Amygdala (tissue), 56 donors: ENCODE measurements at regions not wholly inside any gene's neighbourhood (a gene's known extent, or its start where the extent isn't known, plus 50 kb on each side); places are given as distances from the start of the nearest gene placed in this dataset.
A peak's percentile ranks its signal among the peaks of the same experiment; 100 is the strongest.
"Not testable (repeated sequence)": the region's sequence is repeated elsewhere in the genome, so short reads cannot be mapped to it uniquely, and the experiment has no call there.

Source experiments
- DNase-seq, 56 donors: peaks; one replicate each; lab custom pipeline; 2025; lab: John Stamatoyannopoulos, UW

GRCh38 chr10:131556061-131556896, 244.8 kb upstream of the TCERG1L start:
- no peak for DNase-seq

DNA sequence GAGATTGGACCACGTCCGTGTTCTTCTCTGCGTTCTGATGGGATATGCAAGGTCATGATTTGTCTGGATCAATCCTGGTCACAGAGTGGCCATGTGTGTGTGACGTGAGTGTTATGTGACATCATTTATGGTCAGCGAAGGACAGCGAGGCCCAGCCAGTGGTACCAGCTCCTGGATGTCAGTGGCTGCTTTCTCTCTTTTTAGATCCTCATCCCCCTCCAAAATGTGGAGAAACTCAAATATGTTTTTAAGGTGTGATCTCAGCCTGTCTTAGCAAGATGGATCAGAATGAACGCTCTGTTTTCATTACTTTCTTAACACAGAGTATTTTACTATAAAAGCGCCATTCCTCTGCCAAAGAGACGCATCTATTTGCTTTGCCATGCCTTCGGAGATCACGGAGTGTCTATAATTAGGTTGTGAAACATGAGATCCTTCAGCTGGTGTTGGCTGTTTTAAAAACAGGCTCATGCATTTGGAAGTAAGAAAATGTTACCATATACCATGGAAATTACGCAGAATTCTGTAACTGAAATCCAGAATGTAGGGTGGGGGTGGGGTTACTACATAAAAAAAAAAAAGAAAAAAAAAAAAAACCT, 245.5 kb upstream of the TCERG1L start:
- peak in 1 of 56 donors; percentile 9 for DNase-seq

- not testable (repeated sequence) for DNase-seq
These were observed 246.4 kb upstream of the TCERG1L start for GRCh38 chr10:131557956-131558355.

- no peak for DNase-seq
These were observed 248.0 kb upstream of the TCERG1L start for GRCh38 chr10:131559450-131559911.

GRCh38 chr10:131560166-131560565, 248.6 kb upstream of the TCERG1L start:
- no peak for DNase-seq

- DNase-seq, result no peak
These were observed 249.3 kb upstream of the TCERG1L start for GRCh38 chr10:131560706-131561355.

DNA sequence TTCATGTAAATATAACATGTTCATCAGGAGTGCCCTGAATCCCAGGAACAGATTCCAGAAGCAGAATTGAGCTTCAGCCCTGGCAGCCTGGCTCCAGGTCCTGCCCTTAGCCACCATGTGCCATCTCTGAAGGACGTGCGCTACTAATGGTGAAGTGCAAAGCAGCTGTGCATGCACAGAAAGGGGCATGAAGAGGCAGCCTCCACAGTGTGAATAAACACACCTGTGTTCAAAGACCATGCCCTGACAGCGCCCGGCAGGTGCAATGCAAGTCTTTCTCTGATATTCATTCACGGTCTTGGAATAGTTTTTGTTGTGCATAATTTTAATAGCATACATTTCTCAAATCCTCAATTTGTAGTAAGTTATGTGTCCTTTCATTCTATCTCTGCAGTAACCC, 250.4 kb upstream of the TCERG1L start:
- no peak for DNase-seq

DNA sequence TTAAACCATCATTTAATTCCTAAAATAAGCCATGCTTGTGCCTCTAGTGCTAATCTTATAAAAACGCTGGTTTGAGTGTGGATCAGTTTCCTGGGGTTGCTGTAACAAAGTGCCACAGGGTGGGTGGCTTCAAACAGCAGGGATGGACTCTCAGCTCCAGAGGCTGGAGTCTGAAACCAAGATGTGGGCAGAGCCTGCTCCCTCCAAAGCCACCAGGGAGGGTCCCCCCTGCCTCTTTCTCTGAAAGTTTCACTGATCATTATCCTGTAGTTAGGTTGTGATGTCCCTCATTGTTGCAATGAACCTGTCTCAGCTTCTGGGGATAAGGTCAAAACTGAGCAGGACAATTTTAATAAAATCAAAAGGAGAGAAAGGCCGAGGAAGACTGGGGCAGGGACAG, 251.9 kb upstream of the TCERG1L start:
- no peak for DNase-seq

DNA sequence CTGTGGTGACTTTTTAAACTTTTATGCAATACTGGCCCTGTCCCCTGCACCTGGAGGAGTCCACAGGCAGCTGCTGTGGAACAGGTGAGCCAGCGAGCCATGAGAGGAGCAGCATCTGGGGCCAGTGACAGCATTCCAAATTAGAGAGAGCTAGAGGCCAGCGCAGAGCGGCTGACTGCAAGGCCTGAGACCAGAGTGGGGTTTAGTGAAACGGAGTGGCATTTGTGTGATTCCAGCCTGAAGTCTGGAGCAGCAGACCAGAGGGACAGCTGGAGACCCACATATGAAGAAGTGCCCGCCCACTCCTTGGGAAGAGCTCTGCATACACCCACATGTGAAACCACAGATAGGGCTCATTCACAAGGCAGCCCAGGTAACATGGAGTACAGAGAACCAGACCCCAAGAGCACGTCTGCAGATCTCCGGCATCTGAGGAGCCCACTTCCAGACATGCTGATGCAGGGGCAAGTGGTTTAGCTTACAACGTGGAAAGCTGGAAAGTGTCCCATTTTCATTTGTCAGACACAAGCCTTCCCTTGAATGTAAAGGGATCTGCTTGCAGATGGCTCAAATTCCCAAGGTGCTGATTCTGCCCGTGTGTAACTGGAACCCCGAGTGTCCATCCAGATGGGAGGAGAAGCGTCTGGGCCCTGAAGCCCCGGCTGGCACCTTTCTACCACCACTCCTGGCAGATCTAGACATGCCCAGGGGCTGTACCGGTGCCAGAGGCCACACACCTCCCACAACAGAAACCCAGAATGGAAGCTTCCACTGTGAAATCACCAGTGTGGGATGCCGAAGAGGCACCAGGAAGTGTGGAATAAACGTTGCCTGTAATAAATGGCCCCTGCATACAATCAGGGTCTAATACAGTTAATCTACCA, 256.0 kb upstream of the TCERG1L start:
- no peak for DNase-seq

DNA sequence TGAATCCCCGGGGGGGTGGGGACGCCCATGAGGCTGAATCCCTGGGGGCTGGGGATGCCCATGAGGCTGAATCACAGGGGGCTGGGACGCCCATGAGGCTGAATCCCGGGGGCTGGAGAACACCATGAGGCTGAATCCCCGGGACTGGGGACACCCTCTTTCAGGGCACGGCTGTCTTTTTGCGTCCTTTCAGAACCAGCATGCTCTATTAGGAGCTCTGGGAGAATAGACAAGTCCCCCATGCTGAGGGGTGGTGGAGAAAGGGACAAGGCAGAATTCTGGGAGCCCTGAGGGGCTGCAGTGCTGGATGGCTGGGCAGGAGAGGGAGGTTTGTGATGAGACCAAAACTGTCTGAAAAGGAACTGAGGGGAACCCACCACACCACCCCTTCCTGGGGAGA, 257.3 kb upstream of the TCERG1L start:
- DNase-seq, result no peak

DNA sequence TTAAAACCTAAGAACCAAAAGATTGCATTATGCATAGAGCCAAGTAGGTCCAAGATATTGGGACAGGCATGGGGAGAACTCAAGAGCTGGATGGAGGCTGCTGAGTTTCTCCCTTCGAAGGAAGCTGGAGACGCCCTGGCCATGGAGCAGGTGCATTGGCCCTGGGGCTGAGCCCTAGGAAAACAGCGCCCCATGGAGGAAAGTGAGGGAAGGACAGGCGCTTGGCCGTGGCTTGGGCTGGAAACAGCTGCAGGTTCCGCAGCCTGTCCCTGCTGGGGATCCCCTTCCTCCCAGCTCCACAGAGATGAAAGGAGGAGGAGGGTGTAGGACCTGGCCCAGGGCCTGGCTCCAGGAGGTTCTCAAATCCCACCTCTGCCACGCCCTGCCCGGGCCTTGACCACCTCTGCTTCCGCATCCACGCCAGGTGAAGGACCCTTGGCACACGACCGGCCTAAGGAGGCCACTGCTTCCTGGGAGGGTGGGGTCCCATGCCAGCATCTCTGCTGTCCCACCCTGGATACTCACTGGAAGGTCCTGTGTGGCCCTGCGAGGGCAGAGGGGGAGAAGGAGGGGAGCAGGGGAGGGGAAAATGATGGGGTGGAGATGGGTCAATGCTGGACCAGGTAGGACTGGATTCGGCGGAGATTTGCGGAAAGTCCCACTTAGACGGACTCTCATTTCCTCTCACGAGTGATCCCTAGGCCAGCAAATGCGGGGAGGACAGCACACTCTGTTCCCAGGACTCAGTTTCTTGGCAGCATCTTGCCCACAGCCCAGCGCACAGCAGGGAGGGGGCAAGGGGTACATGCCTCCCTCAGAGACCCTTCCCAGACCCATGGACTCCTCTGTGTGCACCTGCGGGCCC, 258.6 kb upstream of the TCERG1L start:
- no peak for DNase-seq

DNA sequence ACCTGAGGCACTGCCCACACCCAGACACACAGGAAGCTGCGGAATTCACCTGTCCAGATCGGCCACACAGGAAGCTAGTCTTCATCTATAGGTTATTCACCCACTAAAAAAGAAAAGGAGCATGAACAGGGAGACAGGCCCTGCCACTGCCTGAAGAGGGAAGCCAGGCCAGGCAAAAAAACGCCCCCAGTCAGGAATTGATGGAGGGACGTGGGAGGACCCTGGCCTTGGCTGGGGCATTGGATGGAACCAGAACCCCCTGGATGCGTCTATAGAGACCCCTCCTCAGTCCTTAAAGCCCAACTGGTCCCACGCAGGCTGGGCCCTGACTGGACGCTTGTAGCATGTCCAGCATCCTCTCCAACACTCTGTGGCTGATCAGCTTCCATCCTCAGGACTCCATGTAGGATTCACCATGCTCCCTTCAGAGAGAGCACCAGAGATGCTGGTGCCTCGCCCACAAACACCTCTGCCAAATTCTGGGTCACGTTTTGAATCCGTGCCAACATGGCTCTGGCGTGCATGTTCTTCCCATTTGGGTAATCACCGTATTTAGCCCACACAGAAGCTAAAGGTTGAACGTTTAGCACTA, 259.3 kb upstream of the TCERG1L start:
- no peak for DNase-seq

DNA sequence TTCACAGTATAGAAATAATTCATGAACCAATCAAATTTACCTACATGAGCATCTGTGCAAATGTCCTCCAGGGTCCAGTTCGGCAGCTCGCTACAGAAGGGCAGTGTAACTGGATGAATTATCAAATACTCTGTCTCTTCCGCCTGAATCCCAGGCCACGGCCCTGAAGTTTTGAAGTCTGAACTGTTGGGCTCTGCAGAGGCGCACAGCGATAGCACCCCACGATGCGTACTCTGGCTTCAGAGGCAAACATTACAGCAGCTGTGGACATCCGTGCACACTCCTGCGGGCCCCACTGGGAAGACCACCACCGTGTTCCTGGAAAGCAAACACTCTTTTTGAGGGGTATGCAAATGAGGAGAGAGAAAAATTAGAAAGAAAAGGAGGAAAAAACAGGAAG, 259.8 kb upstream of the TCERG1L start:
- no peak for DNase-seq

GRCh38 chr10:131571865-131572264, 260.3 kb upstream of the TCERG1L start:
- DNase-seq, result no peak

DNA sequence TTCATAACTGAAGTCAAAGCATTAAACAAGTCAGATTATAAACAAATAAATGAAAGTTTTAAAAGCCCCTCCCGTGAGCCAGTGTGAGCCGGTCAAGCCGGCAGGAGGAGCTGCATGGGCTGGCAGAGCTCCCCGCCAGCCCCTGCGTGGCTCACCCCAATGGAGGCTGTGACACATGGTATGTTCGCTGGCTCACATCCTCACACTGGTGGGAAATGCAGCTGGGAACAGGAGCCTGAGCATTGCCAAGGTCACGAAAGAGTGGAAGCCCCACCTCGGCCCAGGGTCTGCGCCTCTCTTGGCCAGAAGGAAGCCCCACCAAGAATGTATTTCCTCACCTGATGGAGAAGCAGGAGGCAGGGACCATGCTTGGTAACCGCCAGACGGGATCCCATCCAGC, 261.7 kb upstream of the TCERG1L start:
- DNase-seq, result no peak

DNA sequence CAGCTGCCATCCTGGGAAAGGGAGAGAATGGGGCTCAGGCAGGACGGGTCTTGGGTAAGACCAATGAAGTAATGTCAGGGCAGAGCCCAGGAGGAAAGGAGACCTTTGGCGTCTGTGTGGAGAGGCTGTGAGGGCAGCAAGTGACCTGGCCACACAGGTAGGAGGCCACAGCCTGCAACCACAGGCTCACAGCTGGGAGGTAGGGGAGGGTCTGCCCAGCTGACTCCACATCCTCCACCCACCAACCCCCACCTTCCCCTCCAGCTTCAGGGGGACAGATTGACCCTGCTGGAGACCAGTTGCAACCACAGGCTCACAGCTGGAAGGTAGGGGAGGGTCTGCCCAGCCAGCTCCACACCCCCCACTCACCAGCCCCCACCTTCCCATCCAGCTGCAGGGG, 262.2 kb upstream of the TCERG1L start:
- DNase-seq, result no peak

DNA sequence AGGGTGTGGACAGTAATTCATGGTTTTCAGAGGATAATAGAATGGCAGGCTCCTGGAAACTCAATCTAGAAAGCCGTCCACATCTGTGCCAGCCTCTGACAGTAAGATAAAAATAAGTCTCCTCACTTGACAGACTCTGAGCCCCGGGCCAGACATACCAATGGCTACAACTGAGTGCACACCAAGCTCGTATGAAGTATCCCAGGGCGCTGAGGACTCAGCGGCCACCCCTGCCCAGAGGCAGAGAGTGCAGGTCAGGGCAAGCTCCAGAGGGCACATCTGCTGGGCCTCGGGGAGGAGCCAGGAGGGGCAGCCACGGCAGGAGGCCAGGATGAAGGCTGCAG, 262.8 kb upstream of the TCERG1L start:
- DNase-seq, result no peak

DNA sequence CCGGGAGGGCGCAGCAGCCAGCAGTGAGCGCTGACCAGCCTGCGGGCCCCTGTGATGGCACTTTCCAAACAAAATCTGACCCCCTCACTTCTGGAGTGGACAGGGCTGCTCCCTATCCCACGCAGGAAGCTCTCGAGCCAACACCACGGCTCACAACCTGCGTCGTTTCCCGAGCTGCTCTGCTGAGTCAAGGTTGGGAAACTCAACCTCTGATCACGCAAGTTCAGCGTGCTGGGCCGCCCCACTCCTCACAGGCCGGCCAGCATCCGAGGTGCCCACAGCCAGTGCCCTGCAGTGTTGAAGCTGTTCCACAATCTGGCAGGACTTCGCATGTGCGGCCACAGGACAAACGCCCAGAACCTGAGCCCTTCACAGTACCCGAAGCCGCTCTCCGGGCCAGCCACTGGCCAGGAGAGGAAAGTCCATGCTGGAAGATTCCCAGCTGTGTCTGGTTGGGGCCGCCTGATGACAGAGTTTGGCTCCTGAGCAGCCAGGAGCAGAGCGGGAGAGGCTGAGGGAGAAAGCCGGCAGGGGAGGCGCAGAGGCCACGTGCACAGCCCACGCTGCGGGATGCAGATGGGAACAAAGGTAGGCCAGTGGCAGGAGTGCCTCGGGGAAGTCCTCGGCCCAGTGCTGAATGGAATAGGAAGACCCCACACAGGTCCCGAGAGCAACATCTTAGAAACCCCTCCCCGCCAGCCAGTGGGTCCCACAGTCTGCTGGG, 263.3 kb upstream of the TCERG1L start:
- no peak for DNase-seq

DNA sequence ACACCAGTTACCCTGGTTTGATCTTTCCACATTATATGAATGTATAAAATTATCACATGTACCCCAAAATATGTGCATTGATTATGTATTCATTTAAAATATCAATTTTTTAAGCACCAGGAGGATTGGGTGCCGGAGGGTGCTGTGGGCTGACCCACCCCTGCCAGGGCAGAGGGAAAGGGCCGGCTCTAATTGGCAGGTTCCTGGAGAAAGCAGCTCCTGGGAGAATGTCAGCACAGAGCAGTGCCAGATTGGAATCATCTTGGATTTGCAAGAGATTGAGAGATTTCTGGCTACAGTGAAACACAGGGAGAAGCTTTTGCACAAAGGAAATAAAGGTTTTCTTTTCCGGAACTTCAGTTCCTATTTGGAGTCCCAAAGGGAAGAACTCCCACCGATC, 264.4 kb upstream of the TCERG1L start:
- DNase-seq, result no peak
